SK-N-SH treated with all-trans-retinoic acid at 6 μM for 48 hours (cell line): ENCODE measurements at regions not wholly inside any gene's neighbourhood (a gene's known extent, or its start where the extent isn't known, plus 50 kb on each side); places are given as distances from the start of the nearest gene placed in this dataset.
A peak's percentile ranks its signal among the peaks of the same experiment; 100 is the strongest.

Experiments used
- ATAC-seq: fragments of 200-7000 bp; cut with Tn5 transposase; 3 replicates; pipeline ENCODE4 v1.9.1; 2020; ENCODE audit warnings: mild to moderate bottlenecking, moderate library complexity
- BACH2 ChIP-seq: fragments of 250-450 bp; sonication (Bioruptor Pico); IDR thresholded peaks from 2 replicates; pipeline ENCODE4 v1.9.0; 2021; ENCODE audit warnings: mild to moderate bottlenecking, borderline replicate concordance
- CREB5 ChIP-seq: fragments of 250-450 bp; sonication (Bioruptor Pico); IDR thresholded peaks from 2 replicates; pipeline ENCODE4 v1.5.1; 2020; ENCODE audit warnings: low read depth, mild to moderate bottlenecking, moderate library complexity
- CSDC2 ChIP-seq: fragments of 250-450 bp; sonication (Bioruptor Pico); IDR thresholded peaks from 2 replicates; pipeline ENCODE4 v1.5.0; 2020; ENCODE audit warnings: mild to moderate bottlenecking, moderate library complexity
- CSRNP3 ChIP-seq: fragments of 250-450 bp; sonication (Bioruptor Pico); IDR thresholded peaks from 2 replicates; pipeline ENCODE4 v1.5.1; 2021; ENCODE audit warnings: mild to moderate bottlenecking, moderate library complexity
- ESRRG ChIP-seq: fragments of 250-450 bp; sonication (Bioruptor Pico); IDR thresholded peaks from 2 replicates; pipeline ENCODE4 v1.6.1; 2021; ENCODE audit warnings: mild to moderate bottlenecking
- GLIS3 ChIP-seq: fragments of 250-450 bp; sonication (Bioruptor Pico); IDR thresholded peaks from 2 replicates; pipeline ENCODE4 v1.5.0; 2020; ENCODE audit warnings: mild to moderate bottlenecking, moderate library complexity
- ISL1 ChIP-seq: fragments of 250-450 bp; sonication (Bioruptor Pico); IDR thresholded peaks from 2 replicates; pipeline ENCODE4 v2.1.2; 2022; ENCODE audit warnings: mild to moderate bottlenecking, moderate library complexity
- PATZ1 ChIP-seq: fragments of 250-450 bp; sonication (Bioruptor Pico); IDR thresholded peaks from 2 replicates; pipeline ENCODE4 v1.8.0; 2020; ENCODE audit warnings: mild to moderate bottlenecking, moderate library complexity, borderline replicate concordance
- POU6F1 ChIP-seq: fragments of 250-450 bp; sonication (Bioruptor Pico); IDR thresholded peaks from 2 replicates; pipeline ENCODE4 v1.8.0; 2021; ENCODE audit warnings: low read depth, mild to moderate bottlenecking, moderate library complexity, borderline replicate concordance
- PPARA ChIP-seq: fragments of 250-450 bp; sonication (Bioruptor Pico); IDR thresholded peaks from 2 replicates; pipeline ENCODE4 v1.5.0; 2020; ENCODE audit warnings: mild to moderate bottlenecking, borderline replicate concordance
- TCF4 ChIP-seq: fragments of 250-450 bp; sonication (Bioruptor Pico); IDR thresholded peaks from 2 replicates; pipeline ENCODE4 v1.8.0; 2021; ENCODE audit warnings: mild to moderate bottlenecking, moderate library complexity, borderline replicate concordance
- TSHZ2 ChIP-seq: fragments of 250-450 bp; sonication (Bioruptor Pico); IDR thresholded peaks from 2 replicates; pipeline ENCODE4 v1.5.0; 2020; ENCODE audit warnings: mild to moderate bottlenecking, moderate library complexity
- ZC3H10 ChIP-seq: fragments of 250-450 bp; sonication (Bioruptor Pico); IDR thresholded peaks from 2 replicates; pipeline ENCODE4 v1.5.1; 2021; ENCODE audit warnings: mild to moderate bottlenecking, moderate library complexity
- ZFP30 ChIP-seq: fragments of 450-650 bp; formaldehyde crosslinking; IDR thresholded peaks from 2 replicates; pipeline ENCODE4 v1.5.0; 2022; ENCODE audit warnings: mild to moderate bottlenecking, moderate library complexity
- ZNF70 ChIP-seq: fragments of 450-650 bp; formaldehyde crosslinking; IDR thresholded peaks from 2 replicates; pipeline ENCODE4 v1.5.0; 2020; ENCODE audit warnings: mild to moderate bottlenecking, moderate library complexity

- TF ChIP-seq PATZ1 (CRISPR knock-in tag), result no peak
- no peak for TF ChIP-seq CREB5 (CRISPR knock-in tag)
These were observed 1635.4 kb upstream of the SLC10A2 start (continued) for GRCh38 chr13:104701591-104701990.

GRCh38 chr13:104694397-104694796 lies 1628.2 kb upstream of the SLC10A2 start:
- ATAC-seq, result no peak; the same call in 1 of the 3 replicates

GRCh38 chr13:104693126-104693525 lies 1626.9 kb upstream of the SLC10A2 start:
- ATAC-seq, result no peak
- TF ChIP-seq POU6F1 (CRISPR knock-in tag) (no peak), ZC3H10 (no peak), CSRNP3 (CRISPR knock-in tag) (no peak), TSHZ2 (CRISPR knock-in tag) (no peak), ZNF70 (CRISPR knock-in tag) (no peak), ISL1 (CRISPR knock-in tag) (no peak), PPARA (CRISPR knock-in tag) (no peak), GLIS3 (no peak), ESRRG (CRISPR knock-in tag) (no peak), CSDC2 (CRISPR knock-in tag) (no peak), BACH2 (CRISPR knock-in tag) (no peak), ZFP30 (no peak)

More at GRCh38 chr13:104694397-104694796, 1628.2 kb upstream of the SLC10A2 start:
- TF ChIP-seq TSHZ2 (CRISPR knock-in tag) (peak; percentile 53; the same call in 1 of the 2 replicates), ZC3H10 (no peak), TCF4 (CRISPR knock-in tag) (peak; percentile 60), ISL1 (CRISPR knock-in tag) (peak; percentile 83), BACH2 (CRISPR knock-in tag) (no peak), CREB5 (CRISPR knock-in tag) (no peak; the same call in 1 of the 2 replicates)
